GM12875 (cell line): ENCODE measurements at regions not wholly inside any gene's neighbourhood (a gene's known extent, or its start where the extent isn't known, plus 50 kb on each side); places are given as distances from the start of the nearest gene placed in this dataset.

Experiments used
- H3K4me3 ChIP-seq: one replicate; pipeline ENCODE4 v1.5.1; 2011; ENCODE audit warnings: low read depth, low read length, control low read depth
- CTCF ChIP-seq: IDR thresholded peaks from 2 replicates; pipeline ENCODE4 v1.5.1; 2011; ENCODE audit warnings: low read depth, mild to moderate bottlenecking, control low read depth, inconsistent platforms, low read length, moderate library complexity, borderline replicate concordance; ENCODE audit not compliant: insufficient read depth

GRCh38 chr12:77548797-77549196, 281.9 kb upstream of the NAV3 start:
- H3K4me3 ChIP-seq = no peak overlapping the region
- TF ChIP-seq CTCF = no peak

GRCh38 chr12:77540097-77540496, 290.6 kb upstream of the NAV3 start:
- no peak overlapping the region for H3K4me3 ChIP-seq
- TF ChIP-seq CTCF = no peak

GRCh38 chr12:77537663-77538062, 293.0 kb upstream of the NAV3 start:
- no peak overlapping the region for H3K4me3 ChIP-seq
- no peak for TF ChIP-seq CTCF

GRCh38 chr12:77535734-77536133, 295.0 kb upstream of the NAV3 start:
- TF ChIP-seq CTCF = no peak
- no peak overlapping the region for H3K4me3 ChIP-seq

GRCh38 chr12:77531912-77532311, 298.8 kb upstream of the NAV3 start:
- H3K4me3 ChIP-seq = no peak overlapping the region
- TF ChIP-seq CTCF = no peak

- TF ChIP-seq CTCF = no peak
- no peak overlapping the region for H3K4me3 ChIP-seq
These were observed 308.4 kb upstream of the NAV3 start for GRCh38 chr12:77522247-77522646.

- no peak overlapping the region for H3K4me3 ChIP-seq
- TF ChIP-seq CTCF = no peak
These were observed 309.1 kb upstream of the NAV3 start for GRCh38 chr12:77521508-77522115.
